Urinary bladder (tissue), 3 donors: ENCODE measurements at regions not wholly inside any gene's neighbourhood (a gene's known extent, or its start where the extent isn't known, plus 50 kb on each side); places are given as distances from the start of the nearest gene placed in this dataset.
A peak's percentile ranks its signal among the peaks of the same experiment; 100 is the strongest.
"Not testable (repeated sequence)": the region's sequence is repeated elsewhere in the genome, so short reads cannot be mapped to it uniquely, and the experiment has no call there.

ENCODE experiments used
- DNase-seq: peaks from one replicate; pipeline ENCODE4 v3.0.0-alpha.2; 2015; ENCODE audit errors: extremely low spot score
- H3K27ac ChIP-seq: one replicate; pipeline ENCODE4 v1.5.1; 2013; ENCODE audit warnings: low read depth, mild to moderate bottlenecking, moderate library complexity
- H3K36me3 ChIP-seq: one replicate; pipeline ENCODE4 v1.6.1; 2013; ENCODE audit warnings: mild to moderate bottlenecking, moderate library complexity; ENCODE audit not compliant: insufficient read depth
- H3K4me1 ChIP-seq: one replicate; pipeline ENCODE4 v1.6.1; 2013; ENCODE audit warnings: mild to moderate bottlenecking, moderate library complexity; ENCODE audit not compliant: insufficient read depth
- H3K4me3 ChIP-seq: one replicate; pipeline ENCODE4 v1.5.1; 2013; ENCODE audit warnings: low read depth, low read length
- WGBS: extraction: QIAGEN DNeasy Blood & Tissue Kit; methylation state at CpG from one replicate; pipeline ENCODE4 v1.1.7; 2013; 5-methylcytosine and 5-hydroxymethylcytosine counted together
- donor health status: healthy with polysubstance abuse.
- donor health status: healthy.

DNA sequence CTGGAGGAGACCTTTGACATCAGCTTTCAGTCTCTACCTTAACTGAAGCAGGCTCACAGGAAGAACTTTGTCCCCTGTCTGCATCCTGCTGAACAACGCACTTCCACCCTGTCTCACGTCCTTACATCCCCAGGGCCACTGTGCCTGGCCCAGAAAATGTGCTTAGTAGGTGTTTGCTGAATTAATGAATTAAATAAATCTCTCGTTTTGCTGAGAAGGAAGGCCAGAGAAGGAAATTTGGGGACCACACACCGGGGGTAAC, 54.3 kb upstream of the CREB3L1 start:
- H3K36me3 ChIP-seq, result no peaks in the 10 kb centered on the region
- no peak overlapping the region for H3K4me3 ChIP-seq
- no peak overlapping the region for H3K27ac ChIP-seq
- DNase-seq, result no peak
- no peaks in the 10 kb centered on the region for H3K4me1 ChIP-seq
- WGBS, result 88% methylated on average over 4 of the region's 4 CpGs

- no peak for DNase-seq
- Histone ChIP-seq H3K4me3 (no peak overlapping the region), H3K36me3 (no peaks in the 10 kb centered on the region), H3K27ac (no peak overlapping the region), H3K4me1 (no peaks in the 10 kb centered on the region)
- WGBS, result 68% methylated on average over 5 of the region's 5 CpGs
Measured at GRCh38 chr11:46222490-46223251, 54.8 kb upstream of the CREB3L1 start.

DNA sequence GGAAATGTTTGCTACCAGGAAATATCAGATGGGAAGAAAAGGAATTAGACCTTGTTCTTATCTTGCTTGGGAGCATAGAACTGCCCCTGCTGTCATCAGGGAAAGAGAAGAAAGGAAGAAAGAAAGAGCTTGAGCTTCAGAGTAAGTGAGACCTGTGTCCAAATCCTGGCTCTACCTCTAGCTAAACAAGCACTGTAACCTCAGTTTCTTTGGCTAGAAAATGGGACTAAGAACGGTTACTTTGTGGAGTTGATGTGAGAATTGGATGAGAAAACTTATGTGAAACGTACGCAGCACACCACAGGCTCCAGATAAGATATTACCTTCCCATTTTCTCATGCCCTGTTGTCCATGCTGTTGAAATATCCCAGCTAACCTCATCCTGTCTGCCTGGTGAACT, 57.1 kb upstream of the CREB3L1 start:
- no peaks in the 10 kb centered on the region for H3K36me3 ChIP-seq
- DNase-seq, result no peak
- no peak overlapping the region for H3K27ac ChIP-seq
- no peak overlapping the region for H3K4me3 ChIP-seq
- 87% methylated on average over 3 of the region's 3 CpGs for WGBS
- H3K4me1 ChIP-seq, result no peaks in the 10 kb centered on the region

- no peaks in the 10 kb centered on the region for H3K36me3 ChIP-seq
- no peak for DNase-seq
- 78% methylated on average over 6 of the region's 6 CpGs for WGBS
- H3K4me3 ChIP-seq, result no peak overlapping the region
- H3K27ac ChIP-seq, result no peak overlapping the region
- no peaks in the 10 kb centered on the region for H3K4me1 ChIP-seq
Measured at GRCh38 chr11:46216765-46217089, 60.7 kb upstream of the CREB3L1 start.

DNA sequence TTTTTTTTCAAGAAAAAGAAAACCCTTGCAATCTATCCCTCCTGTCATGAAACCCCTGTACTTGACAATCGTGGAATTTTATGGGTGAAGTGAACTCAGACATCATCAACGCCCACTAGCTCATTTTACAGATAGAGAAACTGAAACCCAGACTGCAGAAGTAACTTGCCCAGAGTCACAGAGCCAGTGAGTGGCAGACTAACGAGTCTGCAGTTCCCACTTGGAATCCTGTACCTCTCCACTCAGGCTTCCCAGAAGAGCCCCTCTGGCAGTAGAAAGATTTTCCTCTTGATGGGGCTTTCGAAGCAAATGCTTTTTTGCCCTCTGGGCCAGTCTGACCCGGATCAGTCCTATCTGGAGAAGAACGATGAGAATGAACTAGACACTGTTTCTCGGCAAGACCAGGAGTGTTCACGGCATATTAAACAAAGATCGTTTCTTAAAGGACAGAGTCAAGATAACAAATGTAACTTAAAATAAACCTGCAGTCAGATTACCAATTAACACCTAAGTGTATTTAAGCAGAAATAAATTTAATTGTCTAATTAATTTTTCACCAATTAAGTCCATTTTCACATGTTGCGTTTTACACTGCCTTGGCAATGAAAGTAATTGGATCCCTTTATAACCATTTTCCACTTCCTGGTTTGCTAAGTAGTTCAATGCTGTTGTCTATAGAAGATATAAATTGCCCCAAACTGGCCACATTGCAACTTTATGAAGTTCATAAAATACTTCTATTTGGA, 61.3 kb upstream of the CREB3L1 start:
- no peaks in the 10 kb centered on the region for H3K36me3 ChIP-seq
- H3K4me1 ChIP-seq, result no peaks in the 10 kb centered on the region
- WGBS, result 37% methylated on average over 10 of the region's 10 CpGs
- no peak overlapping the region for H3K27ac ChIP-seq
- no peak for DNase-seq
- H3K4me3 ChIP-seq, result peak overlapping the region; percentile 24

DNA sequence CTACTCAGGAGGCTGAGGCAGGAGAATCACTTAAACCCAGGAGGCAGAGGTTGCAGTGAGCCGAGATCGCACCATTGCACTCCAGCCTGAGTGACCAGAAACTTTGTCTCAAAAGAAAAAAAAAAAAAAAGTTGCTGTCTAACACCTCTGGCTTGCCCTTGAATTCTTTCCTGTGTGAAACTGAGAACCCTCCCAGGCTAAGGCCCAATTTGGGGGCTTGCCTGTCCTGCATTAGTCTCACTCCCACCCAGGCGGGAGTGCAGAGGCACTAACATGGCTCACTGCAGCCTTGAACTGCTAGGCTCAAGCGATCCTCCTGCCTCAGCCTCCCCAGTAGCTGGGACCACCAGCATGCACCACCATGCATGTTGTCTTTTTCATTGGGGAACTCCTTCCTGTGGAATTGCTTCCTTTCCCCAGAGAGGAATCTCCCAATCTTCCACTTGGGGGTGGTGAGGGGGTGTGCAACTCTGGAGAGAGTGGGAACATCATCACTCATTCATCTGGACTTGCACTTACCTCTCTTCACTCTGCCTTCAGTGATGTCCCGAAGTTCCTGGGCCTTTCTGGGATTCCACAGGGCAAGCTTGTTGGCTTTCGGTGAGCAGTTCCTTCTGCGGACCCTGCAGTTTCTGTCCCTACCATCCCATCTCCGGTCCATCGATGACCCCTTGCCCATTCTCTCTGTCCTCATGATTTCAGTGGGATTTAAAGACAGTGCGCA, 62.1 kb upstream of the CREB3L1 start:
- no peaks in the 10 kb centered on the region for H3K36me3 ChIP-seq
- DNase-seq, result no peak
- no peaks in the 10 kb centered on the region for H3K4me1 ChIP-seq
- 98% methylated on average over 10 of the region's 10 CpGs for WGBS
- H3K4me3 ChIP-seq, result no peak overlapping the region
- no peak overlapping the region for H3K27ac ChIP-seq

- Histone ChIP-seq H3K27ac (no peak overlapping the region), H3K4me3 (no peak overlapping the region), H3K36me3 (no peaks in the 10 kb centered on the region), H3K4me1 (no peaks in the 10 kb centered on the region)
- no peak for DNase-seq
- 77% methylated on average over 3 of the region's 3 CpGs for WGBS
Measured at GRCh38 chr11:46212720-46213119, 64.7 kb upstream of the CREB3L1 start.

DNA sequence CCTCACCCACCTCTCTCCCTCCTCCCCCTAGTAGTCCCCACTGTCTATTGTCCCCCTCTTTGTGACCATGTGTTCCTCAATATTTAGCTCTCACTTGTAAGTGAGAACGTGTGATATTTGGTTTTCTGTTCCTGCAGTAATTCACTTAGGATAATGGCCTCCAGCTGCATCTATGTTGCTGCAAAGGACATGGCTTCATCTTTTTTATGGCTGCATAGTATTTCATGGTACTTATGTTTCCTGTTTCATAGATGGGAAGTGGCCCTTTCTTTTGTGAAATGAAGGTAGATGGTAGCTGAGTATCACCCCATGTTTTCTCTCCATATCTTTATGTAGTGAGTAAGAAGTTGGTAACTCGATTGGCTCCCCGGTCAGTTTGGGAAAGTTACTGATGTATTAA, 66.6 kb upstream of the CREB3L1 start:
- H3K27ac ChIP-seq, result no peak overlapping the region
- no peak overlapping the region for H3K4me3 ChIP-seq
- no peak for DNase-seq
- no peaks in the 10 kb centered on the region for H3K36me3 ChIP-seq
- WGBS, result 88% methylated on average over 3 of the region's 3 CpGs
- H3K4me1 ChIP-seq, result no peaks in the 10 kb centered on the region

GRCh38 chr11:46210133-46210636, 67.3 kb upstream of the CREB3L1 start:
- H3K4me1 ChIP-seq, result no peaks in the 10 kb centered on the region
- DNase-seq, result no peak
- no peak overlapping the region for H3K27ac ChIP-seq
- WGBS, result 59% methylated on average over 4 of the region's 4 CpGs
- H3K36me3 ChIP-seq, result no peaks in the 10 kb centered on the region
- no peak overlapping the region for H3K4me3 ChIP-seq

GRCh38 chr11:46209624-46210023, 67.8 kb upstream of the CREB3L1 start:
- not testable (repeated sequence) for H3K4me3 ChIP-seq, DNase-seq, H3K36me3 ChIP-seq, H3K4me1 ChIP-seq, H3K27ac ChIP-seq
- 72% methylated on average over 5 of the region's 5 CpGs for WGBS

GRCh38 chr11:46208803-46209202, 68.7 kb upstream of the CREB3L1 start:
- no peak for DNase-seq
- WGBS, result 92% methylated on average over 4 of the region's 4 CpGs
- Histone ChIP-seq H3K4me1 (no peaks in the 10 kb centered on the region), H3K4me3 (no peak overlapping the region), H3K27ac (no peak overlapping the region), H3K36me3 (no peaks in the 10 kb centered on the region)

DNA sequence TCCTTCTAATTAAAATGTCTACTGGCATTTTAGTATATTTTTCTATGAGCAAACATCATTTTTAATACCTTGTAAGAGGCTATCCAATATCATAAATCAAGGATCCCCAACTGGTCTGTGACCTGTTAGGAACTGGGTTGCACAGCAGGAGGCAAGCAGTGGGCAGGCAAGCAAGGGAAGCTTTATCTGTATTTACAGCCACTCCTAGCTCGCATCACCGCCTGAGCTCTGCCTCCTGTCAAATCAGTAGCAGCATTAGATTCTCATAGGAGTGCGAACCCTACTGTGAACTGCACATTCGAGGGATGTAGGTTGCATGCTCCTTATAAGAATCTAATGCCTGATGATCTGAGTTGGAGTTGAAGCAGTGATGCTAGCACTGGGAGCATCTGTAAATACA, 70.2 kb upstream of the CREB3L1 start:
- WGBS, result 46% methylated on average over 4 of the region's 4 CpGs
- no peak overlapping the region for H3K4me3 ChIP-seq
- H3K27ac ChIP-seq, result no peak overlapping the region
- no peaks in the 10 kb centered on the region for H3K36me3 ChIP-seq
- H3K4me1 ChIP-seq, result no peaks in the 10 kb centered on the region
- DNase-seq, result no peak

GRCh38 chr11:46204415-46204814, 73.0 kb upstream of the CREB3L1 start:
- not testable (repeated sequence) for H3K27ac ChIP-seq, DNase-seq, H3K36me3 ChIP-seq, H3K4me3 ChIP-seq, H3K4me1 ChIP-seq
- WGBS, result 93% methylated on average over 7 of the region's 7 CpGs

- no peak overlapping the region for H3K27ac ChIP-seq
- H3K4me3 ChIP-seq, result no peak overlapping the region
- WGBS, result 82% methylated on average over 7 of the region's 7 CpGs
- DNase-seq, result no peak
- H3K4me1 ChIP-seq, result no peaks in the 10 kb centered on the region
- no peaks in the 10 kb centered on the region for H3K36me3 ChIP-seq
Measured at GRCh38 chr11:46203746-46204145, 73.7 kb upstream of the CREB3L1 start.
